Kidney (tissue), 13 donors: ENCODE measurements at regions not wholly inside any gene's neighbourhood (a gene's known extent, or its start where the extent isn't known, plus 50 kb on each side); places are given as distances from the start of the nearest gene placed in this dataset.

Source experiments
- DNase-seq, 5 donors: peaks; one replicate each; pipeline ENCODE4 v3.0.0-alpha.2; 2013 to 2020
- FAIRE-seq: peaks from 2 replicates; lab custom pipeline; 2012; peaks lifted over from hg19 to GRCh38; lab: Jason Lieb, UNC
- H3K27ac ChIP-seq, 2 donors: one replicate each; pipeline ENCODE4 v1.7.0; 2013; ENCODE audit warnings: low read depth in 2 of 2, low read length in 2 of 2, inconsistent platforms in 1 of 2
- H3K27me3 ChIP-seq: one replicate; pipeline ENCODE4 v1.7.1; 2013; ENCODE audit warnings: low read length, inconsistent platforms; ENCODE audit not compliant: control insufficient read depth, insufficient read depth
- H3K36me3 ChIP-seq, 3 donors: one replicate each; pipeline versions ENCODE4 v1.7.0 to v1.7.1; 2013; ENCODE audit warnings: low read length in 3 of 3, control low read depth in 1 of 3, inconsistent platforms in 1 of 3; ENCODE audit not compliant: insufficient read depth in 3 of 3, control insufficient read depth in 2 of 3
- H3K4me1 ChIP-seq, 3 donors: one replicate each; pipeline versions ENCODE4 v1.7.0 to v1.7.1; 2013; ENCODE audit warnings: low read length in 3 of 3, inconsistent platforms in 1 of 3, low read depth in 1 of 3; ENCODE audit not compliant: control insufficient read depth in 2 of 3, insufficient read depth in 2 of 3
- H3K4me3 ChIP-seq, 3 donors: one replicate each; pipeline versions ENCODE4 v1.7.0 to v1.8.1; 2013; ENCODE audit warnings: low read length in 3 of 3, control low read depth in 1 of 3, inconsistent platforms in 1 of 3
- H3K9ac ChIP-seq, 3 donors: one replicate each; pipeline versions ENCODE4 v1.7.0 to v1.7.1; 2013; ENCODE audit warnings: low read length in 3 of 3, control low read depth in 1 of 3, inconsistent platforms in 1 of 3
- H3K9me3 ChIP-seq, 3 donors: one replicate each; pipeline versions ENCODE4 v1.7.0 to v1.7.1; 2013; ENCODE audit warnings: low read length in 3 of 3, control low read depth in 1 of 3, inconsistent platforms in 1 of 3; ENCODE audit not compliant: control insufficient read depth in 2 of 3, insufficient read depth in 1 of 3
- intact Hi-C: fragments of 100-400 bp; cut with DNase I; formaldehyde crosslinking; loops from one replicate; pipeline ENCODE4 v1.11.1; 2022
- TF ChIP-seq, protein P1 (sequence below): IDR thresholded peaks from 3 replicates; pipeline ENCODE4 v1.5.1; 2012; ENCODE audit warnings: mild to moderate bottlenecking, moderate library complexity, borderline replicate concordance; ENCODE audit not compliant: insufficient read depth; ENCODE audit errors: extremely low read depth
- donor health status: control.
- donor health status: control.
- donor health status: control.
- donor health status: control.
- donor health status: control.
- donor health status: DM: yes; HTN: yes; CAD: no.
- donor health status: Normal renal cell carcinoma (clear cell type).

DNA sequence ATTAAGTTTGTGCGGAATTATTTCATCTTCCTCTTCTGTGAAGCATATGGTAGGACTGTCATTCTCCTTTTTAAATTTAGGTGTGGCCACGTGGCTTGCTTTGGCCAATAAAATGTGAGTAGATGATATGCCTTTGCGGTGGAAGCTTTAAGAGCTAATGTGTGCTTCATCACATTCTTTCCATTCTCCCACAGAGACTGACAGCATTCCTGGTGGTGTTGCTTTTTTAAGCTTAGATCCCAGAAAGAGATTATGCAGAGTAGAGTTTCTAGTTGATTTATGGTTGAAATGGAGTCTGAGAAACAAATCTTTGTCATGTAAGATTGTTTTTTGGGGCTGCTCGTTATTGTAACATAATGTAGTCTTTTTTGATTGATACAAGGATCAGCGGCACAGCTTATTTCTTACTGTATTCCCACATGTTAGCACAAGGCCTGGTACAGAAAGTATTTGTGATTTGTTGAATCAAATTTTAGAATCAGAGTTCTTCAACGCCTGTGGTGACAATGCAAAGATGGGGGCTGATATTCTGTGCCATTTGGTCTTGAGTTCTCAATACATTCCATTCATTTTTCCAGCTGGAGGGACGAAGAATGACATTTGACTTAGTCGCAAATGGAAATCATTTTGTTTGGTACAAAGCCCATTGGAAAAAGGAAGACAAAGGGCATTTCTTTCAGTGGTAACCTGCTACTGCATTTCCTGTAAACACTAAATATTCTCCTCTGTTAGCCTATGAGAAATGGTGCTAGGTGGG, 209.9 kb upstream of the VLDLR start:
- TF ChIP-seq, protein P1, sequence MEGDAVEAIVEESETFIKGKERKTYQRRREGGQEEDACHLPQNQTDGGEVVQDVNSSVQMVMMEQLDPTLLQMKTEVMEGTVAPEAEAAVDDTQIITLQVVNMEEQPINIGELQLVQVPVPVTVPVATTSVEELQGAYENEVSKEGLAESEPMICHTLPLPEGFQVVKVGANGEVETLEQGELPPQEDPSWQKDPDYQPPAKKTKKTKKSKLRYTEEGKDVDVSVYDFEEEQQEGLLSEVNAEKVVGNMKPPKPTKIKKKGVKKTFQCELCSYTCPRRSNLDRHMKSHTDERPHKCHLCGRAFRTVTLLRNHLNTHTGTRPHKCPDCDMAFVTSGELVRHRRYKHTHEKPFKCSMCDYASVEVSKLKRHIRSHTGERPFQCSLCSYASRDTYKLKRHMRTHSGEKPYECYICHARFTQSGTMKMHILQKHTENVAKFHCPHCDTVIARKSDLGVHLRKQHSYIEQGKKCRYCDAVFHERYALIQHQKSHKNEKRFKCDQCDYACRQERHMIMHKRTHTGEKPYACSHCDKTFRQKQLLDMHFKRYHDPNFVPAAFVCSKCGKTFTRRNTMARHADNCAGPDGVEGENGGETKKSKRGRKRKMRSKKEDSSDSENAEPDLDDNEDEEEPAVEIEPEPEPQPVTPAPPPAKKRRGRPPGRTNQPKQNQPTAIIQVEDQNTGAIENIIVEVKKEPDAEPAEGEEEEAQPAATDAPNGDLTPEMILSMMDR: no peak
- DNase-seq (peak in 1 of 5 donors; percentile 67), FAIRE-seq (no peak)
- H3K27me3 ChIP-seq: no peaks in the 10 kb centered on the region
- peaks cover 0 to 5% (median 0%) of the 10 kb centered on the region in 3 donors for H3K4me1 ChIP-seq
- intact Hi-C loops: no loop called here
- H3K36me3 ChIP-seq: no peaks in the 10 kb centered on the region
- no peak overlapping the region for H3K4me3 ChIP-seq
- H3K9ac ChIP-seq: no peak overlapping the region
- H3K9me3 ChIP-seq: no peaks in the 10 kb centered on the region
- no peak overlapping the region for H3K27ac ChIP-seq

DNA sequence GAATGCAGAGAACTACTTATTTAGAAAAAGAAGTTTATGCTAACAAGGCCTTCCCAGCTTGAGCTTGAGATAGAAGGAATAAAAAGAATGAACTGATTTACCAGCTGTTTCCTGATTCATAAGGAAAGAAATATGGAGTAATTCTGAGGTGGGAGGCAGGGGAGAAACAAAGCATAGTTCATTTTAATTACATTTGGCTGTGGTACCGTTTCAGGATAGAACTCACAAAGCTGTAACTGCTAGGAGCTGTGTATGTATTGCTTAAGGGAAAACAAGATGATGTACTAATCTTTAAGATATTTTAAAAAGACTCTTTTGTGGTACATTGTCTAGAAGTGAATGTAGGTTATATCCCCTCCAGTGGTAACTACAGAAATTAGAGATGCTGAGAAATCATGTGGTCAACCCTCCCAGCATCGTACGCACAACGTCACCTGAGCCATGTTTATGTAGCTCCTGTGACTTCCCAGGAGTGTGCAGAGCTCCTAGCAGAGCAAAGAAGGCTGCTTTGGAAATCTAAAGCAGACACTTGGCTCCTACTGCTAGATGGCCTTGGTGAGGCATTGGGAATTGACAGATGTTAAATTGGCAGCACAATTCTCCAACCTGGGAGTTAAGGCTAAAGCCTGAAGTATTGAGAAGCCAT, 208.3 kb upstream of the VLDLR start:
- Histone ChIP-seq H3K9ac (no peak overlapping the region), H3K27ac (no peak overlapping the region), H3K4me3 (no peak overlapping the region), H3K36me3 (no peaks in the 10 kb centered on the region), H3K4me1 (peaks cover 0 to 5% (median 0%) of the 10 kb centered on the region in 3 donors), H3K9me3 (no peaks in the 10 kb centered on the region), H3K27me3 (no peaks in the 10 kb centered on the region)
- intact Hi-C loops: no loop called here
- FAIRE-seq (no peak), DNase-seq (peak in 4 of 5 donors; percentile 36 to 80 (median 60))
- TF ChIP-seq, protein P1: no peak

DNA sequence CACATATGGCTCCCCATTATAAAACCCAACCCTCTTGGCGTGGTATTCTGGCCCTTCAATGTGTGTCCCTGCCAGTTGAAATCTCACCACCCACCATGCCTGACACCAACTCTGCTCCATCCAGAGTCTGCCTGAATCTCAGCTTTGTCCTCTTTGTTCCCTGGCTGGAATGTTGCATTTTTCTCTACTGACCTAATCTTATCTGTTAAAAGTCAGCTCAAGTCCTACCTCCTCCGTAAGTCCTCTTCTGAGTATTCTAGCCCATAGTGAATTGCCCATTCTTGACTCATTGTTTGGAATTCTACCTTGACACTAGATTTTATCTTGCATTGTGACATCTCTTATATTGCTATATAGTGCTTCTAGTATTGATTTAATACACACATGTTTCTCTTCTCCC, 207.1 kb upstream of the VLDLR start:
- DNase-seq (no peak), FAIRE-seq (no peak)
- Histone ChIP-seq H3K36me3 (no peaks in the 10 kb centered on the region), H3K27me3 (no peaks in the 10 kb centered on the region), H3K9ac (no peak overlapping the region), H3K4me3 (no peak overlapping the region), H3K4me1 (peaks cover 0 to 5% (median 2%) of the 10 kb centered on the region in 3 donors), H3K27ac (no peak overlapping the region), H3K9me3 (no peaks in the 10 kb centered on the region)
- intact Hi-C loops: no loop called here
- TF ChIP-seq, protein P1: no peak
